ENCODE measurements at regions not wholly inside any gene's neighbourhood (a gene's known extent, or its start where the extent isn't known, plus 50 kb on each side); places are given as distances from the start of the nearest gene placed in this dataset.

DNA sequence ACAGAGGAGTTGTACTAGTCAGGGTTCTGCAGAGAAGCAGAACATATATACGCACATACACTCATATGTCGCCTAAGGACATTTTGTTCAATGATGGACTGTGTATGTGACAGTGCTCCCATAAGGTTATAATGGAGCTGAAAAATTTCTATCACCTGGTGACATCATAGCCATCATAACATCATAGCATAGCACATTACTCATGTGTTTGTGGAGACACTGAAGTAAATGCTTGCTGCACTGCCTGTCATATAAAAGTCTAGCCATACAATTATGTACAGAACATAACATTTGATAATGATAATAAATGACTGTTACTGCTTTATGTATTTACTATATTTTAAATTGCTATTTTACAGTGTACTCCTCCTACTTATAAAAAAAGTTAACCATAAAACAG is 83.1 kb downstream of the TSN start:
- TF ChIP-seq CTCF (IDR thresholded peaks at IDR 0.05; ENCODE audit: low read depth, low read length, poor library complexity, severe bottlenecking) = no peak
- TF ChIP-seq EZH2phosphoT487 (IDR thresholded peaks at IDR 0.05; ENCODE audit: borderline replicate concordance, low read length) = no peak
